DMS 273 (cell line): ENCODE measurements at regions not wholly inside any gene's neighbourhood (a gene's known extent, or its start where the extent isn't known, plus 50 kb on each side); places are given as distances from the start of the nearest gene placed in this dataset.
"Not testable (repeated sequence)": the region's sequence is repeated elsewhere in the genome, so short reads cannot be mapped to it uniquely, and the experiment has no call there.

Experiments used
- DNase-seq: peaks from one replicate; lab custom pipeline; 2025; ENCODE audit not compliant: unreplicated experiment; lab: John Stamatoyannopoulos, UW

DNA sequence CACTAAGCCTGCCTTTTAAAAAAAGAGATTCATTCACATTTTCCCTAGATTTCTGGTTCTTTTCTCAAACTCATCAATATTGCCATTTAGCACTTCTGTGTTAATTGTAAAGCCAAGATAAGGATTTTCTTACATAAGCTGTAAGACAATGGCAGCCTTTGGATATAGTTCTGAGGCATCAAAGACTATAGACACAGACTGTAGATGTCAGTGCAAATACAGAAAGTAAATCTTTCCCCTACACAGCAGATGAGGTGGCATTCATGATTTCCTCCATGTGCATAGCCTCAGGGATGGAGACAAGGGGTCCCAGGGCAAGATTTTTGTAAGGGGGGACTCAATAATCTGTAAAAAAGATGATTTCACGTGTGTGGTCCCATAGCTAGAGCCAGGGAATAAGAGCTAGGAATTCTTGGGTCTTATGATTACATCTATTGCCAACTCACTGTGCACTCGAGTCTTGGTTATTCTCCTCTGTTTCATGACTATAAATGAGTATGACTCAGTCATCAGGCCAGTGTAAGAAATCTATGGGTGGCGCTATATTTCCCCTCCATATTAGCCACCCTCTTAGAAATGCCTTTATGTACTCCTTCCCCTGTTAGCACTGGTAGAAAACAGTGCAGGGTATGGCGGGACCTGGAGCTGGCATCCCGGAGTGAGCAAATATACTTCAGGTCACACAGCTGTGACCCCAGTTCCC is 207.5 kb downstream of the EXOC5 start:
- no peak for DNase-seq

DNA sequence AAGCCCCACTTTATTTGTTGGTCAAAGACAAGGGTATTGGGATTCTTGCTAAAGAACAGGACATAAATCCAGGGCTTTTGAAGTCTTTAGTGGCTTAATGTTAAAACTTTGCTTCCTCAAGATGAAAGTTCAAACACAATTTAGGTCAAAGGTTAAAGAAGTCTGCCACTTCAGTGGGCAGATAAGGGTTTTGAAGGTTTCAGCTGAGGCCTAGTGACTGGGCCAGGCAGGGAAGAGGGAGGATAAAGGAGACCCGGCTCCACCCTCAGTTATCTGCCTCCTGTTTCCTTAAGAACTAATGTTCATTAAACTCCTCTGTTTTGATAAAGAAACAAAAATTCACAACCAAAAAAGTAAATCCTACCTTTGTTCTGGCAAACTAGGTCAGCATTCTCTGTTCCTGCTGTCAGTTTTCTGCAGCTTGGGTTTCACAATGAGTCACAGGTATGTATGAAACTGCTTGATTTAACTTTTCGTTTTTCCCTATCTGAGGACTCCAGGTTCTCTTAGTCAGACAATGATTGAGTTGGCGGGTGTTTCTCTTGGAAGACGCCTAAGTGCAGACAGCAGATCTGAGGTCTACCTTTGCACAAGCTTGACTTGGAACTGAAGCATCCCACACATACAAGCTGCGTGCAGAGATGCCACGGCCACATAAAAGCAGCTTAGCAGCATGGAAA is 208.3 kb downstream of the EXOC5 start:
- DNase-seq: no peak

DNA sequence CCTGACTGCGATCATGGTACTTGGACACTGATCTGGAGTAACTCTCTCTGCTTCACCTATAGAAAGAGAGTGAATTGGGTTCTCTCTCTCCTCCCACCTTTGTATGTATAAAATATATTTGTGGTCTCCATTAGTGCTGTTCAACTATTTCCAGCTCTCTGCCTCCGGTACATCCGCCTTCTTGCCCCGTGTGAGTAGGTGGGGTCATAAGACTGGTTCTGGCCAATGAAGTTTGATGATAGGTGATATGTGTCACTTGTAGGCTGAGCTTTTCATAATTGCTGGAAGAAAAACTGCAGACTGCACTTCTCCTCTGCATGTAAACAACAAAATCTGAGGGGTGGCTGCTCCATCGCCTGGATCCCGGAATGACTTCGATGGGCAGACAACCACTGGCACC is 210.4 kb downstream of the EXOC5 start:
- DNase-seq: peak; percentile 57

DNA sequence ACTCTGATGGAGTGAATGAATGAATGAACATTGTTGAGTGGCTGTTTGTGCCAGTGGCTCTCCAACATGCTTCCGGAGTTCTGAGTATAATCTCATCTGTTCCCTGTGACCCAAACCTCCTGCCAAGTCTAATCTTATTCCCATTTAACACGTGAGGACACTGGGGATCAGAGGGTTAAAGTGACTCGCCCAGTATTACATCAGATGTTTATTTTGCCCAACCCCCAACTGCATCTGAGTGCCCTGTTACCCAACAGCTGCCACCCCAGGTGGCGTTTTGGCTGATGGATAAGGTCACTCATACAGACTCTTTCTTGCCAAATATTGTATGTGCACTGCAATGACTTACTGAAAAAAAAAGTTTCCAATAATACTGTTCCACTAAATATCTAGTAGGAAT is 210.9 kb downstream of the EXOC5 start:
- DNase-seq: peak; percentile 95

DNA sequence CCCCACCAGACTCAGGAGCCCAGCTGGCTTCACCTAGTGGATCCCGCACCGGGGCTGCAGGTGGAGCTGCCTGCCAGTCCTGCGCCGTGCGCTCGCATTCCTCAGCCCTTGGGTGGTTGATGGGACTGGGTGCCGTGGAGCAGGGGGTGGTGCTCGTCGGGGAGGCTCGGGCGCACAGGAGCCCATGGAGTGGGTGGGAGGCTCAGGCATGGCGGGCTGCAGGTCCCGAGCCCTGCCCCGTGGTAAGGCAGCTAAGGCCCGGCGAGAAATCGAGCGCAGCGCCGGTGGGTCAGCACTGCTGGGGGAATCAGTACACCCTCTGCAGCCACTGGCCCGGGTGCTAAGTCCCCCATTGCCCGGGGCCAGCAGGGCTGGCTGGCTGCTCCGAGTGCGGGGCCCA is 212.2 kb downstream of the EXOC5 start:
- DNase-seq: not testable (repeated sequence)

DNA sequence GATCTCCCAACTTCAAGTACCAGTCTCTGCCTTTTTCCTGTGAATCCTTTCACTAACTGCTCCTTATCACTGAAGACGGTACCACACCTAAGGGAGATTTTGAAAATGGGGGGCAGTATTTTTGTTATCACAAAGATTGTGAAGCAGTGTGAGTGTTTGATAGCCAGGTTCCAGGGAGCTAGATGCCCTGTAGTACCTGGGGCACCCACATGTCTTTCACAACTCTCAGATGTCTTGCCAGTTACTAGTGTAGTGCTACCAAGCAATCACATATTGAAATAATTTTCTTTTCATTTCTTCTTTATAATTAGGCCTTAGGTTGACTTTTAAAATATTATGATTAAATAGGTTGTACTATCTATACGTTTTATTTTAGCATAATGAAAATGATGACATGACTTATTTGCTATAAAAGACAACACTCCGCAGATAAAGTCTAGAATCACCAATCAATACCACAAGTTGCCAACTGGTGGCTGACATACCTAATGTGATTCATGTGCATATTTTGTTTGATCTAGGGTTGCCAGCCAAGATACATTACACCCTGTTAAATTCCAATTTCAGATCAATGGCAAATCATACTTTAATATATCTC is 215.9 kb downstream of the EXOC5 start:
- DNase-seq: no peak

DNA sequence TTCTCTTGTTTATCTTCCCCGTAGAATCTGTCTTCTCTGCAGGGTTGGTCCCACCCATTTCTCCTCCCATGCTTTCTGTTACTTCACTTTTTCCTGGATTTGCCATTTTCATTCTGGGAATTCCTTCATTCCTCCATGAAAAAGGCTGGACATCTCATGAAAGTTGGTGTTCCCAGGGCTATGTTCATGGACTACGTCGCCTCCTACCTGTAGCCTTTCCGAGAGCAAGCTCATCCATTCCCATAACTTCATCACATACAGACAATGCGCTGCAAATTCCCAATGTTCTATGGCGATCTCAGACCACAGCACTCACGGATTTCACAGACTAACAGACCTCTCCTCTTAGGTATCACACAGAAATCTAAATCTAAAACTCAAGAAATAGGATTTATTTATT is 217.1 kb downstream of the EXOC5 start:
- DNase-seq: peak; percentile 6

GRCh38 chr14:57049848-57050247 is 218.9 kb downstream of the EXOC5 start:
- DNase-seq: no peak

DNA sequence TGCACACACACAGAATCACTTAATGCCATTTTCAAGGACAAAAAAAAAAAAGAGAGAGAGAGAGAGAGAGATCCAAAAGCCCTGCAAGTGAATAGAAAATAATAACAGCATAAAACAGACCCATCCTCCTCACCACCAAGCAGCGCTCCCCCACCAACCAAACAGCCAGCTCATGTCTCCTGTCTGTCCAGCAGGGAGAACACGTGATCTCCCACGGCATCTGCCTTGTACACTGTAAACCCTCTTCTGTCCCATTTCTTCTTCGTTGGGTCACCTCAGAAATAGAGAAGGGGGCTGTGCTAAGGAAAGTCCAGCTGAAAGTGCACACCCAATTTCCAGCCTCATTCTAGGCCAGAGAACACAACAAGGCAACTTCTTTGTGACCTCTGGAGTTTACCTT is 222.5 kb downstream of the EXOC5 start:
- no peak for DNase-seq

- not testable (repeated sequence) for DNase-seq
Observed at GRCh38 chr14:57044101-57044973, 224.4 kb downstream of the EXOC5 start.

DNA sequence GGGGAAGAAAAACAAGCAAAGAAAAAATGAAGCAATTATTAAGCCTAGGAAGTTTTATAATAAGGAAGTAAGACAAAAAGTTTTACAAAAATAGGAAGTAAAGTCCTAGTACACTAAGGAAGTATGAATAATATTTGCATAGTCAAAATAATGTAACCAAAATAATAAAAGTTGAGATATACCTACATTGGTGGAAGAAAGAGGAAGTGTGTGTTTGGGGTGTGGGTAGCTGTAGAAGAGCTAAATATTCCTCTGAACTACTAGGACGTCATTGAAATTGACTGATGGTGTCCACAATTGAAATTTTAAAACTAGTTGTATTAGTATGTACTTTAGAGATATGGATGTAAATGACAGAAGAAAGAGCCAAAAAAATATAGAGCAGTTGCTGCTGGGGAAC is 228.4 kb upstream of the OTX2 start:
- no peak for DNase-seq

GRCh38 chr14:57031474-57031873 is 221.2 kb upstream of the OTX2 start:
- DNase-seq: no peak

DNA sequence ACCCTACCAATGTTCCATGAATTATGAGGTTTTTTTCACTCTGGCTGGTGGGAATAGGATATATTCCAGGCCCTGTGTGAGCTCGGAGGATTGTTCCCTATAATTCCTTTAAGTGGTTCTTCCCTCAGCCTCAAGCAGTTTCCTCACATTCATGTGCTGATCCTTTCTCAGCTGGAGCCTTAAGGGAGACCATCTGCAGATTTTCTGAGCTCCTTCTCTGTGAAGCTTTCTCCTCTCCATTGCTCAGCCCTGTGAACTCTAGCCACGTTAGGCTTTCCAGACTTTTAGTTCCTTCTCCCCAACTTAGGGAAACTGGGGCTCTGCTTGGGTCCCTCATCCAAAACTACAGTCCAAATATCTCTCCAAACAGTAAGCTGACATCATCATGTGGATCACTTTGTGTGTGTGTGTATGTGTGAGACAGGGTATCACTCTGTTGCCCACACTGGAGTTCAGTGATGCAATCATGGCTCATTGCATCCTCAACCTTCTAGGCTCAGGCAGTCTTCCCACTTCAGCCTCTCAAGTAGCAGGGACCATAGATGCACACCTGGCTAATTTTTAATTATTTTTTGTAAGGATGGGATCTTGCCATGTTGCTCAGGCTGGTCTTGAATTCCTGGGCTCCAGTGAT is 219.5 kb upstream of the OTX2 start:
- no peak for DNase-seq

- no peak for DNase-seq
Observed at GRCh38 chr14:57025456-57025855, 215.2 kb upstream of the OTX2 start.

DNA sequence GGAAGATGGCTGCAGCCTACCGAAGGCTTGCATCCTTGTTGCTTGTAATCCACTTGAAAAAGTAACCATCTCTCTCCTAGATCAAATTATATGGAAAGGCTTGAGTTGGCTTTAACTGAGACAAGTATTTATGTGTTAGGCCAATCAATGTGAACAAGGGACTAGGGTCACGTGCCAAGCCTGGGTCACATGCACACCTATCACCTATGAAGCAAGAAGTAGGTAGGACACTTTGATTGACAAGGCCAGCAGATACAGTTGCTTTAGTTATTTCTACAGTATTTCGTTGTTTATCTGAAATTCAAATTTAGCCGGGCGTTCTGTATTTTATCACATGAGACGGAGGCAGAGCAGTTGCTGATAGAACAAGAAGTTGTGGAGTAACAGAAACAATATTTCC is 212.3 kb upstream of the OTX2 start:
- DNase-seq: no peak

DNA sequence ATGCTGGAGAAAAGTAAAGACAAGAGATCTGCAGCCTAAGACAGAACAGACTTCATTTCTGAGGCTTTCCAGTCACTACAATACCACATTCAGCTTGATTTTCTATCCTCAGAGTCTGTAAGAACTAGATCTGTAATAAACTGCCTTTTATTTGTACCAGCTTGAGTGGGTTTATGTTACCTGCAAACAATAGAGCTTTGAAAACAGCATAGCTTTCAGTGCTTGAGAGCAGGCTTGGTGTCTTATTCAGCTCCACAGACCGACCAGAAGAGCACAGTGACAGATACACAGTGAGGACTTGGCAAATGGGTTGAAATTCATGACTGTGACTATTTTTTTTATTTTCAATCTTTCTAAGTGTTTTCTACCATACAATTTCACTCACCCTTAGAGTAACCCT is 207.8 kb upstream of the OTX2 start:
- no peak for DNase-seq

- DNase-seq: no peak
Observed at GRCh38 chr14:57013987-57014386, 203.7 kb upstream of the OTX2 start.

DNA sequence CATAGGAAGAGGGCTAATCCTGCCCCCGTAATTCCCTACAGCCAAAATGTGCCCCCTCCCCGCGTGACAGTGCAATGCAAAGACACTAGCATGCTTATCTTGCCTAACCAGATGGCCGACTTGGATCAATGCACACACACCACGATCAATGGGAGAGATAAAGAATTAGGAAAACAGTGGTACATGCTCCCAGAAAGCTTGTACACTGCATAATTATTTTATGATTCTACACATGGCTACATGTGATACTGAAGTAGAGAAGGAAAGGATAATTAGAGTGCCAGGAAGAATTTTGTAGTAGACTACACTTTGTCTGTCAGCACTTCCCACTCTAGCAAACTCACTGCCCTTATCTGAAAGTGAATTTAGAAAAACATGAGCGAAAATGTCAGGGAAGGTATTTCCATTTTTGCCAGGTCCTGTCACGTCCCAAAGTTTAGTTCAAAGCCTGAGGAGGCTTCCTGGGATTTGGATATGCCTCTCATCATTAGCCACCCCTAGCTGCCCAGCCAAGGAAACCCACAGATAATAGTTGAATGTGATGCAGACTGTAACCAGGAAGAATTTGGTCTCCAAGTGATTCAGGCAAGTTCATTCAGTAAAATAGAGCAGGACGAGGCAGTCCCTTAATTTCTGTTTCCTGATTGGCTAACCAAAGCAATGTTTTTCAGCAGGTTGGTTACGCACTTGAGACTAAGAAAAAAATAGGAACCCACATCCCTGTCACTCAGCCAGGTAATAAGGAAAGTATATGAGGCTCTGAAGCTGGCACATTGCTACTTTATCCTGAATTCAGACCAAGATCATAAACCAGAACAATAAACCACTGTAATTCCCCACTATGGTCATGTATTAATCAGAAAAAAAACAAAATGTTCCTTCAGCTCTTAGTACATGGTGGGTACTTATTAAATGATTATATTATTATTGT is 199.6 kb upstream of the OTX2 start:
- DNase-seq: peak; percentile 92

GRCh38 chr14:57008534-57008933 is 198.3 kb upstream of the OTX2 start:
- DNase-seq: peak; percentile 55

DNA sequence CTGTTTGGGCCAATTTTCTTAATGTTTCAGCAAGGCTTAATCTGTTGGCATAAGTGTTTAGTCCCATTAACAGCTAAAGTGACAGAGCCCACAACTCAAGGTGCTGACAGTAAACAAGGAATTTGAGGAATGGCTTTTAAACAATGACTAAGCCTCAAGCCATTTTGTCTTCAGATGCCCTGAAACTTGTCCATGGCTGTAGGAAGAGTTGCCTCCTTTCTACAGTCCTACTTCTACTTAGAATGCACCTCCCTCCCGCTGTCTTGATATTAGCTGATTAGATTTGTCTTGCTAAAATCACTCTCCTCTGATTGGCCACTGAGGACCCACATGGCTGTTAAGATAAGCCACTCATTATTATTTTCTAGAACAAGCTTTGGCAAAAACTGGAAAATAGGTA is 188.4 kb upstream of the OTX2 start:
- DNase-seq: no peak
